ENCODE measurements at regions not wholly inside any gene's neighbourhood (a gene's known extent, or its start where the extent isn't known, plus 50 kb on each side); places are given as distances from the start of the nearest gene placed in this dataset.

- DNase-seq = no peak
Measured at GRCh38 chr1:213820362-213821149, 167.2 kb upstream of the PROX1 start.

- no peak for DNase-seq
Measured at GRCh38 chr1:213821175-213821942, 166.4 kb upstream of the PROX1 start.

GRCh38 chr1:213821943-213822334, 165.8 kb upstream of the PROX1 start:
- DNase-seq = no peak

GRCh38 chr1:213826891-213827290, 160.9 kb upstream of the PROX1 start:
- no peak for DNase-seq

GRCh38 chr1:213828867-213829266, 158.9 kb upstream of the PROX1 start:
- DNase-seq = no peak

- no peak for DNase-seq
Measured at GRCh38 chr1:213829780-213830179, 158.0 kb upstream of the PROX1 start.

- no peak for DNase-seq
Measured at GRCh38 chr1:213830371-213830770, 157.4 kb upstream of the PROX1 start.

GRCh38 chr1:213840575-213840974, 147.2 kb upstream of the PROX1 start:
- no peak for DNase-seq

GRCh38 chr1:213844632-213845031, 143.1 kb upstream of the PROX1 start:
- no peak for DNase-seq

GRCh38 chr1:213852107-213852506, 135.7 kb upstream of the PROX1 start:
- DNase-seq = no peak

- no peak for DNase-seq
Measured at GRCh38 chr1:213858581-213858980, 129.2 kb upstream of the PROX1 start.

- no peak for DNase-seq
Measured at GRCh38 chr1:213861841-213862240, 125.9 kb upstream of the PROX1 start.

- DNase-seq = no peak
Measured at GRCh38 chr1:213864091-213864490, 123.7 kb upstream of the PROX1 start.

GRCh38 chr1:213868482-213868881, 119.3 kb upstream of the PROX1 start:
- DNase-seq = no peak

- no peak for DNase-seq
Measured at GRCh38 chr1:213871179-213871578, 116.6 kb upstream of the PROX1 start.

- no peak for DNase-seq
Measured at GRCh38 chr1:213874789-213875188, 113.0 kb upstream of the PROX1 start.

GRCh38 chr1:213876531-213876930, 111.2 kb upstream of the PROX1 start:
- no peak for DNase-seq

- no peak for DNase-seq
Measured at GRCh38 chr1:213883618-213884017, 104.2 kb upstream of the PROX1 start.

GRCh38 chr1:213884402-213884801, 103.4 kb upstream of the PROX1 start:
- no peak for DNase-seq

- DNase-seq = no peak
Measured at GRCh38 chr1:213884942-213885341, 102.8 kb upstream of the PROX1 start.

- no peak for DNase-seq
Measured at GRCh38 chr1:213887842-213888241, 99.9 kb upstream of the PROX1 start.

- no peak for DNase-seq
Measured at GRCh38 chr1:213891989-213892902, 95.5 kb upstream of the PROX1 start.

GRCh38 chr1:213898684-213899083, 89.1 kb upstream of the PROX1 start:
- DNase-seq = no peak

All from GDM1 (cell line).